ENCODE measurements at regions not wholly inside any gene's neighbourhood (a gene's known extent, or its start where the extent isn't known, plus 50 kb on each side); places are given as distances from the start of the nearest gene placed in this dataset.

DNA sequence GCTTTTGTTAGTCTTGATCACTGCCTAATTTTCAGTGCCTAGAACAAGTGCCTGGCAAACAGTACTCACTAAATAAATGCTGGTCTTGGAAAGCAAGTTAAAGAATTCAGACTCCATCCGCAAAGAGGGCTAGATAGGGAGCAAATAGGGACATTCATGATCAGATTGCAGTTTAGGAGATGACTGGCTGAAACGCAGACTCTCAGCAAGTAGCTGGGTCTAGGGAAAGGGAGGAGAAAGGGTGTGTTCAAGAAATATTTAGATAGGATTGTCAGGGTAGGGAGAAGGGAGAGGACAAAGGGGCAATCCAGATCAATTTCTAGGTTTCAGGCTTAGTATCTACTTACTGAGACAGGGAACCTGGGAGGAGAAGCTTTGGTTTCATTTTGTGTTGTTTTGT is 108.4 kb downstream of the ESM1 start:
- ChIA-PET POLR2A (no interaction called here), CTCF (interaction anchor here (1.0 to 1.4 kb wide), 3 partner anchors 10 to 634 kb away, joined by 3 to 7 read pairs (median 4); no protein-coding TSS in a partner anchor)
- peaks cover 18% of the 10 kb centered on the region for H3K27me3 ChIP-seq (ENCODE audit: insufficient read depth)
- TF ChIP-seq, protein P1, sequence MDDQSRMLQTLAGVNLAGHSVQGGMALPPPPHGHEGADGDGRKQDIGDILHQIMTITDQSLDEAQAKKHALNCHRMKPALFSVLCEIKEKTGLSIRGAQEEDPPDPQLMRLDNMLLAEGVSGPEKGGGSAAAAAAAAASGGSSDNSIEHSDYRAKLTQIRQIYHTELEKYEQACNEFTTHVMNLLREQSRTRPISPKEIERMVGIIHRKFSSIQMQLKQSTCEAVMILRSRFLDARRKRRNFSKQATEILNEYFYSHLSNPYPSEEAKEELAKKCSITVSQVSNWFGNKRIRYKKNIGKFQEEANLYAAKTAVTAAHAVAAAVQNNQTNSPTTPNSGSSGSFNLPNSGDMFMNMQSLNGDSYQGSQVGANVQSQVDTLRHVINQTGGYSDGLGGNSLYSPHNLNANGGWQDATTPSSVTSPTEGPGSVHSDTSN (IDR thresholded peaks at IDR 0.05) = no peak
- TF ChIP-seq JUND (IDR thresholded peaks at IDR 0.05) (no peak), TCF12 (IDR thresholded peaks at IDR 0.05) (no peak), NRF1 (IDR thresholded peaks at IDR 0.05; ENCODE audit: low read depth, low read length) (no peak), FOXM1 (IDR thresholded peaks at IDR 0.05; ENCODE audit: low read depth) (no peak), RAD21 (IDR thresholded peaks at IDR 0.05; ENCODE audit: low read length) (no peak), EZH2phosphoT487 (IDR thresholded peaks at IDR 0.05; ENCODE audit: borderline replicate concordance, low read depth) (no peak), ELF1 (IDR thresholded peaks at IDR 0.05) (no peak), GABPA (IDR thresholded peaks at IDR 0.05; ENCODE audit: low read depth) (no peak), FOXJ3 (CRISPR knock-in tag; IDR thresholded peaks at IDR 0.05) (no peak), FOSL2 (IDR thresholded peaks at IDR 0.05; ENCODE audit: borderline replicate concordance, low read depth) (no peak), MXI1 (IDR thresholded peaks at IDR 0.05; ENCODE audit: low read depth, low read length) (no peak), MEF2A (IDR thresholded peaks at IDR 0.05; ENCODE audit: borderline replicate concordance, low read depth) (no peak), POLR2AphosphoS5 (IDR thresholded peaks at IDR 0.05; ENCODE audit: low read depth, low read length) (no peak), TAF1 (IDR thresholded peaks at IDR 0.05; ENCODE audit: borderline replicate concordance, low read depth, low read length) (no peak)
- TF ChIP-seq, protein P2, sequence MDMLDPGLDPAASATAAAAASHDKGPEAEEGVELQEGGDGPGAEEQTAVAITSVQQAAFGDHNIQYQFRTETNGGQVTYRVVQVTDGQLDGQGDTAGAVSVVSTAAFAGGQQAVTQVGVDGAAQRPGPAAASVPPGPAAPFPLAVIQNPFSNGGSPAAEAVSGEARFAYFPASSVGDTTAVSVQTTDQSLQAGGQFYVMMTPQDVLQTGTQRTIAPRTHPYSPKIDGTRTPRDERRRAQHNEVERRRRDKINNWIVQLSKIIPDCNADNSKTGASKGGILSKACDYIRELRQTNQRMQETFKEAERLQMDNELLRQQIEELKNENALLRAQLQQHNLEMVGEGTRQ (IDR thresholded peaks at IDR 0.05; ENCODE audit: borderline replicate concordance, low read depth, low read length) = no peak
- H3K27ac ChIP-seq (ENCODE audit: low read depth in 2 of 2, low read length in 1 of 2) = no peak overlapping the region
- no peaks in the 10 kb centered on the region for H3K9me3 ChIP-seq
- H3K36me3 ChIP-seq (replicated peaks in 1 of 2; ENCODE audit: control insufficient read depth in 1 of 2, insufficient read depth in 2 of 2, low read length in 1 of 2) = no peaks in the 10 kb centered on the region
- no peaks in the 10 kb centered on the region for H3K9me2 ChIP-seq
- H3F3A ChIP-seq (replicated peaks; ENCODE audit: insufficient read depth) = no peaks in the 10 kb centered on the region
- H3K79me2 ChIP-seq (ENCODE audit: insufficient read depth) = no peaks in the 10 kb centered on the region
- H3K4me1 ChIP-seq (ENCODE audit: control insufficient read depth in 1 of 2, insufficient read depth in 2 of 2, low read depth in 1 of 2, low read length in 1 of 2) = peaks cover 0 to 7% of the 10 kb centered on the region in 2 experiments; a peak in 1 of 4 replicates
- H3K9ac ChIP-seq = no peak overlapping the region
- no peak overlapping the region for H3K4me2 ChIP-seq
- H3K4me3 ChIP-seq (ENCODE audit: low read depth in 2 of 2, low read length in 1 of 2) = no peak overlapping the region
- WGBS (ENCODE audit: low lambda C conversion rate) = 53% methylated on average over 2 of the region's 2 CpGs
- no peak overlapping the region for H2AFZ ChIP-seq (ENCODE audit: low read depth)
- DNase-seq = no peak
- H4K20me1 ChIP-seq (ENCODE audit: insufficient read depth) = no peaks in the 10 kb centered on the region

DNA sequence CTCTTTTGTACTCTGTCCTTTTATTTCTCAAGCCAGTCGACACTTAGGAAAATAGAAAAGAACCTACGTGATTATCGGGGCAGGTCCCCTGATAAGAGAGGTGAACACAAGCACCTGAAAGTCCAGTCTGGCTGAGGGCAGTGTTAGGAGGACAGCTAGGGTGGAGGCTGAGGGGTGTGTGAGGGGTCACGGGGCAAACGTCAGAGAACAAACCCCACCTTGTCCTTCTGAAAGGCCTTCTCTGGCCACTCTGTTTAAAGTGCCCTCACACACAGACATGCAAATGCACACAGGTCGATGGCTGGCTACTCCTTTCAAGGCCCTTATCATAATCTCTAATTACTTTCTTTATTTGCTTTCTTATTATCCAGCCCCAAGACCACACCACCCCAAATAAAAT is 108.8 kb downstream of the ESM1 start:
- Histone ChIP-seq H3K4me3 (ENCODE audit: low read depth in 2 of 2, low read length in 1 of 2) (no peak overlapping the region), H2AFZ (ENCODE audit: low read depth) (no peak overlapping the region), H3F3A (replicated peaks; ENCODE audit: insufficient read depth) (no peaks in the 10 kb centered on the region), H3K36me3 (replicated peaks in 1 of 2; ENCODE audit: control insufficient read depth in 1 of 2, insufficient read depth in 2 of 2, low read length in 1 of 2) (no peaks in the 10 kb centered on the region), H3K4me2 (no peak overlapping the region), H3K9me3 (no peaks in the 10 kb centered on the region), H3K9ac (no peak overlapping the region), H4K20me1 (ENCODE audit: insufficient read depth) (no peaks in the 10 kb centered on the region), H3K79me2 (ENCODE audit: insufficient read depth) (no peaks in the 10 kb centered on the region), H3K27me3 (ENCODE audit: insufficient read depth) (peaks cover 18% of the 10 kb centered on the region), H3K9me2 (no peaks in the 10 kb centered on the region), H3K4me1 (ENCODE audit: control insufficient read depth in 1 of 2, insufficient read depth in 2 of 2, low read depth in 1 of 2, low read length in 1 of 2) (peaks cover 0 to 7% of the 10 kb centered on the region in 2 experiments; a peak in 1 of 4 replicates), H3K27ac (ENCODE audit: low read depth in 2 of 2, low read length in 1 of 2) (no peak overlapping the region)
- 38% methylated on average over 6 of the region's 6 CpGs for WGBS (ENCODE audit: low lambda C conversion rate)
- ChIA-PET CTCF (interaction anchor here (1.4 kb wide), 2 partner anchors 9 to 32 kb away, joined by 4 to 7 read pairs; no protein-coding TSS in a partner anchor), POLR2A (no interaction called here)
- no peak for DNase-seq
- TF ChIP-seq, protein P3, sequence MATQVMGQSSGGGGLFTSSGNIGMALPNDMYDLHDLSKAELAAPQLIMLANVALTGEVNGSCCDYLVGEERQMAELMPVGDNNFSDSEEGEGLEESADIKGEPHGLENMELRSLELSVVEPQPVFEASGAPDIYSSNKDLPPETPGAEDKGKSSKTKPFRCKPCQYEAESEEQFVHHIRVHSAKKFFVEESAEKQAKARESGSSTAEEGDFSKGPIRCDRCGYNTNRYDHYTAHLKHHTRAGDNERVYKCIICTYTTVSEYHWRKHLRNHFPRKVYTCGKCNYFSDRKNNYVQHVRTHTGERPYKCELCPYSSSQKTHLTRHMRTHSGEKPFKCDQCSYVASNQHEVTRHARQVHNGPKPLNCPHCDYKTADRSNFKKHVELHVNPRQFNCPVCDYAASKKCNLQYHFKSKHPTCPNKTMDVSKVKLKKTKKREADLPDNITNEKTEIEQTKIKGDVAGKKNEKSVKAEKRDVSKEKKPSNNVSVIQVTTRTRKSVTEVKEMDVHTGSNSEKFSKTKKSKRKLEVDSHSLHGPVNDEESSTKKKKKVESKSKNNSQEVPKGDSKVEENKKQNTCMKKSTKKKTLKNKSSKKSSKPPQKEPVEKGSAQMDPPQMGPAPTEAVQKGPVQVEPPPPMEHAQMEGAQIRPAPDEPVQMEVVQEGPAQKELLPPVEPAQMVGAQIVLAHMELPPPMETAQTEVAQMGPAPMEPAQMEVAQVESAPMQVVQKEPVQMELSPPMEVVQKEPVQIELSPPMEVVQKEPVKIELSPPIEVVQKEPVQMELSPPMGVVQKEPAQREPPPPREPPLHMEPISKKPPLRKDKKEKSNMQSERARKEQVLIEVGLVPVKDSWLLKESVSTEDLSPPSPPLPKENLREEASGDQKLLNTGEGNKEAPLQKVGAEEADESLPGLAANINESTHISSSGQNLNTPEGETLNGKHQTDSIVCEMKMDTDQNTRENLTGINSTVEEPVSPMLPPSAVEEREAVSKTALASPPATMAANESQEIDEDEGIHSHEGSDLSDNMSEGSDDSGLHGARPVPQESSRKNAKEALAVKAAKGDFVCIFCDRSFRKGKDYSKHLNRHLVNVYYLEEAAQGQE (IDR thresholded peaks at IDR 0.05; ENCODE audit: low read depth, low read length) = no peak
- TF ChIP-seq EP300 (IDR thresholded peaks at IDR 0.05; ENCODE audit: borderline replicate concordance in 1 of 2, low read depth in 1 of 2, low read length in 1 of 2) (no peak), CHD2 (IDR thresholded peaks at IDR 0.05; ENCODE audit: low read length, partially characterized antibody) (no peak)
- TF ChIP-seq, protein P1 (IDR thresholded peaks at IDR 0.05) = no peak
- TF ChIP-seq, protein P4, sequence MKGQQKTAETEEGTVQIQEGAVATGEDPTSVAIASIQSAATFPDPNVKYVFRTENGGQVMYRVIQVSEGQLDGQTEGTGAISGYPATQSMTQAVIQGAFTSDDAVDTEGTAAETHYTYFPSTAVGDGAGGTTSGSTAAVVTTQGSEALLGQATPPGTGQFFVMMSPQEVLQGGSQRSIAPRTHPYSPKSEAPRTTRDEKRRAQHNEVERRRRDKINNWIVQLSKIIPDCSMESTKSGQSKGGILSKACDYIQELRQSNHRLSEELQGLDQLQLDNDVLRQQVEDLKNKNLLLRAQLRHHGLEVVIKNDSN (IDR thresholded peaks at IDR 0.05; ENCODE audit: borderline replicate concordance, low read depth) = no peak
- TF ChIP-seq, protein P2 (IDR thresholded peaks at IDR 0.05; ENCODE audit: borderline replicate concordance, low read depth, low read length) = no peak

All from SK-N-SH (cell line).